Fibroblast of lung (primary cell): ENCODE measurements at regions not wholly inside any gene's neighbourhood (a gene's known extent, or its start where the extent isn't known, plus 50 kb on each side); places are given as distances from the start of the nearest gene placed in this dataset.

Experiments
- DNase-seq, 2 donors: peaks; one replicate each; pipeline versions ENCODE4 v3.0.0 to v3.0.0-alpha.2; 2010; ENCODE audit warnings: low read depth in 2 of 2
- H2AFZ ChIP-seq: 2 replicates; pipeline ENCODE4 v1.5.1; 2012; ENCODE audit warnings: low read length, control low read depth, inconsistent platforms
- H3K27ac ChIP-seq: 2 replicates; pipeline ENCODE4 v1.5.1; 2011; ENCODE audit warnings: low read length, control low read depth; ENCODE audit not compliant: insufficient read depth
- H3K27me3 ChIP-seq: 2 replicates; pipeline ENCODE4 v1.5.1; 2011; ENCODE audit warnings: mild to moderate bottlenecking, low read length; ENCODE audit not compliant: control insufficient read depth, insufficient read depth
- H3K36me3 ChIP-seq: 2 replicates; pipeline ENCODE4 v1.5.1; 2011; ENCODE audit warnings: low read length; ENCODE audit not compliant: control insufficient read depth, insufficient read depth
- H3K4me1 ChIP-seq: 2 replicates; pipeline ENCODE4 v1.5.1; 2011; ENCODE audit warnings: low read length; ENCODE audit not compliant: control insufficient read depth, insufficient read depth; ENCODE audit errors: extremely low read depth
- H3K4me2 ChIP-seq: 2 replicates; pipeline ENCODE4 v1.5.1; 2011; ENCODE audit warnings: low read length, control low read depth; ENCODE audit not compliant: insufficient read depth; ENCODE audit errors: extremely low read depth
- H3K4me3 ChIP-seq, 4 experiments: fragments of 200-600 bp in 1 of 4; sonication (generic) in 1 of 4; replicated peaks in 1 of 4; 2 replicates each; pipeline ENCODE4 v1.5.1; 2011 to 2016; ENCODE audit warnings: low read length in 4 of 4, low read depth in 3 of 4, mild to moderate bottlenecking in 3 of 4, control low read depth in 2 of 4, inconsistent platforms in 1 of 4, mixed read lengths in 1 of 4; ENCODE audit not compliant: insufficient read depth in 1 of 4; ENCODE audit errors: control extremely low read depth in 1 of 4
- H3K79me2 ChIP-seq: 2 replicates; pipeline ENCODE4 v1.5.1; 2012; ENCODE audit warnings: mild to moderate bottlenecking, low read length, inconsistent platforms; ENCODE audit not compliant: control insufficient read depth, insufficient read depth
- H3K9ac ChIP-seq: 2 replicates; pipeline ENCODE4 v1.5.1; 2011; ENCODE audit warnings: mild to moderate bottlenecking, low read length, control low read depth; ENCODE audit not compliant: insufficient read depth
- H3K9me3 ChIP-seq: 2 replicates; pipeline ENCODE4 v1.5.1; 2012; ENCODE audit warnings: low read depth, low read length; ENCODE audit not compliant: control insufficient read depth, insufficient read depth
- H4K20me1 ChIP-seq: 2 replicates; pipeline ENCODE4 v1.5.1; 2011; ENCODE audit warnings: low read length; ENCODE audit not compliant: control insufficient read depth, insufficient read depth; ENCODE audit errors: extremely low read depth
- CTCF ChIP-seq, 2 donors: IDR thresholded peaks in 1 of 2; conservative IDR thresholded peaks in 1 of 2; 1 replicate in 1 of 2; 2 replicates in 1 of 2; pipeline ENCODE4 v1.5.1; 2011 to 2012; ENCODE audit warnings: low read length in 2 of 2, control low read depth in 1 of 2, inconsistent platforms in 1 of 2, low read depth in 1 of 2, mild to moderate bottlenecking in 1 of 2
- EZH2 ChIP-seq: IDR thresholded peaks from 2 replicates; pipeline ENCODE4 v1.5.1; 2012; ENCODE audit warnings: low read length, control low read depth, mild to moderate bottlenecking; ENCODE audit errors: missing control alignments

- Histone ChIP-seq H3K4me3 (no peak overlapping the region), H3K4me2 (no peak overlapping the region), H3K27me3 (no peaks in the 10 kb centered on the region), H3K27ac (no peak overlapping the region), H4K20me1 (no peaks in the 10 kb centered on the region), H3K36me3 (no peaks in the 10 kb centered on the region), H3K79me2 (no peaks in the 10 kb centered on the region), H3K9me3 (no peaks in the 10 kb centered on the region), H3K4me1 (no peaks in the 10 kb centered on the region), H2AFZ (no peak overlapping the region), H3K9ac (no peak overlapping the region)
- TF ChIP-seq CTCF (conservative IDR thresholded peaks at IDR 0.05 in 1 of 2, IDR thresholded peaks at IDR 0.05 in 1 of 2; ENCODE audit: low read depth in 1 of 2, low read length in 2 of 2) (no peak), EZH2 (no peak)
- no peak for DNase-seq
These were observed 879.4 kb downstream of the BCL11A start for GRCh38 chr2:59674100-59674499.

GRCh38 chr2:59665021-59665420 lies 888.4 kb downstream of the BCL11A start:
- Histone ChIP-seq H4K20me1 (no peaks in the 10 kb centered on the region), H3K4me3 (no peak overlapping the region), H2AFZ (no peak overlapping the region), H3K9ac (no peak overlapping the region), H3K27me3 (no peaks in the 10 kb centered on the region), H3K9me3 (no peaks in the 10 kb centered on the region), H3K79me2 (no peaks in the 10 kb centered on the region), H3K27ac (no peak overlapping the region), H3K4me1 (no peaks in the 10 kb centered on the region), H3K4me2 (no peak overlapping the region), H3K36me3 (no peaks in the 10 kb centered on the region)
- TF ChIP-seq CTCF (conservative IDR thresholded peaks at IDR 0.05 in 1 of 2, IDR thresholded peaks at IDR 0.05 in 1 of 2; ENCODE audit: low read depth in 1 of 2, low read length in 2 of 2) (no peak), EZH2 (no peak)
- DNase-seq, result no peak

GRCh38 chr2:59662127-59662861 lies 891.2 kb downstream of the BCL11A start:
- no peaks in the 10 kb centered on the region for H3K79me2 ChIP-seq
- H3K9ac ChIP-seq, result no peak overlapping the region
- H3K36me3 ChIP-seq, result no peaks in the 10 kb centered on the region
- H3K27ac ChIP-seq, result no peak overlapping the region
- H3K4me3 ChIP-seq, result no peak overlapping the region
- no peaks in the 10 kb centered on the region for H4K20me1 ChIP-seq
- DNase-seq, result no peak
- H3K27me3 ChIP-seq, result no peaks in the 10 kb centered on the region
- no peak overlapping the region for H3K4me2 ChIP-seq
- no peaks in the 10 kb centered on the region for H3K9me3 ChIP-seq
- no peak for TF ChIP-seq CTCF (conservative IDR thresholded peaks at IDR 0.05 in 1 of 2, IDR thresholded peaks at IDR 0.05 in 1 of 2; ENCODE audit: low read depth in 1 of 2, low read length in 2 of 2)
- no peaks in the 10 kb centered on the region for H3K4me1 ChIP-seq
- no peak overlapping the region for H2AFZ ChIP-seq
